Stomach (tissue), 4 donors: ENCODE measurements at regions not wholly inside any gene's neighbourhood (a gene's known extent, or its start where the extent isn't known, plus 50 kb on each side); places are given as distances from the start of the nearest gene placed in this dataset.

ENCODE experiments used
- EP300 ChIP-seq: sonication (generic); formaldehyde crosslinking; IDR thresholded peaks from one replicate; pipeline ENCODE4 v1.6.1; 2017; ENCODE audit warnings: antibody characterized with exemption
- POLR2A ChIP-seq, 4 donors: fragments of 450-650 bp; IDR thresholded peaks; one replicate each; pipeline ENCODE4 v1.6.1; 2016; ENCODE audit warnings: antibody characterized with exemption in 4 of 4, control low read depth in 2 of 4, mild to moderate bottlenecking in 1 of 4, moderate library complexity in 1 of 4
- TF ChIP-seq, protein P1 (sequence below), 7 experiments: fragments of 450-650 bp in 4 of 7; fragments of 200-600 bp in 3 of 7; sonication (generic) in 3 of 7; IDR thresholded peaks; one replicate each; pipeline ENCODE4 v1.5.1; 2016 to 2019; ENCODE audit warnings: antibody characterized with exemption in 7 of 7, control low read depth in 2 of 7, mild to moderate bottlenecking in 1 of 7

DNA sequence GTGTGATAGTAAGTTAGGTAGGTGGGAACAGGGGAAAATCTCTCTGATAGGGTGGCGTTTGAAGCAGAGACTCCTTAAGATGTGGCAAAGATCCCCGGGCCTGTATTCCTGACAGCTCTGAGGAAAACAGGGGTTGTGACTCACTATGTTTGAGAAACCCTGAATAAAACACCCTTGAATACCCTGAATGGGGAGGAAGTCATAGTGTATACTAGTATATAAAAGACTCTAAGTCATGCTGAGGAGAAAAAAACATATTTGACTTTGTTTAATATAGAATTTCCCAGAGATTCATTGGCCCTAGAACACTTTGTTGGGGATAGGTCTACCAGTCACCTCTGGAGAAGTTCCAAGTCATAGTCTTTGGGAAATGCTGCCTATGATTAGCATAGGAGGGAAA, 590.9 kb downstream of the IRS1 start:
- TF ChIP-seq POLR2A (IDR thresholded peaks at IDR 0.05) = no peak
- TF ChIP-seq, protein P1, sequence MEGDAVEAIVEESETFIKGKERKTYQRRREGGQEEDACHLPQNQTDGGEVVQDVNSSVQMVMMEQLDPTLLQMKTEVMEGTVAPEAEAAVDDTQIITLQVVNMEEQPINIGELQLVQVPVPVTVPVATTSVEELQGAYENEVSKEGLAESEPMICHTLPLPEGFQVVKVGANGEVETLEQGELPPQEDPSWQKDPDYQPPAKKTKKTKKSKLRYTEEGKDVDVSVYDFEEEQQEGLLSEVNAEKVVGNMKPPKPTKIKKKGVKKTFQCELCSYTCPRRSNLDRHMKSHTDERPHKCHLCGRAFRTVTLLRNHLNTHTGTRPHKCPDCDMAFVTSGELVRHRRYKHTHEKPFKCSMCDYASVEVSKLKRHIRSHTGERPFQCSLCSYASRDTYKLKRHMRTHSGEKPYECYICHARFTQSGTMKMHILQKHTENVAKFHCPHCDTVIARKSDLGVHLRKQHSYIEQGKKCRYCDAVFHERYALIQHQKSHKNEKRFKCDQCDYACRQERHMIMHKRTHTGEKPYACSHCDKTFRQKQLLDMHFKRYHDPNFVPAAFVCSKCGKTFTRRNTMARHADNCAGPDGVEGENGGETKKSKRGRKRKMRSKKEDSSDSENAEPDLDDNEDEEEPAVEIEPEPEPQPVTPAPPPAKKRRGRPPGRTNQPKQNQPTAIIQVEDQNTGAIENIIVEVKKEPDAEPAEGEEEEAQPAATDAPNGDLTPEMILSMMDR (IDR thresholded peaks at IDR 0.05) = no peak
- no peak for TF ChIP-seq EP300
